NCI-H510A (cell line): ENCODE measurements at regions not wholly inside any gene's neighbourhood (a gene's known extent, or its start where the extent isn't known, plus 50 kb on each side); places are given as distances from the start of the nearest gene placed in this dataset.
"Not testable (repeated sequence)": the region's sequence is repeated elsewhere in the genome, so short reads cannot be mapped to it uniquely, and the experiment has no call there.

Experiments used
- DNase-seq: peaks from one replicate; lab custom pipeline; 2025; lab: John Stamatoyannopoulos, UW

DNA sequence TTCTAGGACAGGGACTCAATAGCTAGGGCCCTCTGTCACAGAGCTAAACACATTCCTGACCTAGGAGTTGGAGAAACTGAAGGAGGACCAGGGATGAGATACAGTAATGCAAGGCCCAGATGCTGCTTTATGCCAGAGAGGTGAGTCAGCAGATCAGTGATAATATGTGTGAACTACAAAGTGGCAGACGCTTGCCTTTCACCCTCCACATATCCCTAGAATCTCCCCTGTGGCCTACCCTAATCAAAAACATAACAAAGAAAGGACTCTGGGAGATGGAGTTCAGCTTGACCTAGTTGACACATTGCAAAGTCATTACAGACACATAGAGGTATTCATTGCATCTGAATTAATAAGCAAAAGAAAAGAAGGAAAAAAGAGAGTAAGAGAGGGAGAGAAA, 417.6 kb upstream of the DYNLRB2 start:
- no peak for DNase-seq

DNA sequence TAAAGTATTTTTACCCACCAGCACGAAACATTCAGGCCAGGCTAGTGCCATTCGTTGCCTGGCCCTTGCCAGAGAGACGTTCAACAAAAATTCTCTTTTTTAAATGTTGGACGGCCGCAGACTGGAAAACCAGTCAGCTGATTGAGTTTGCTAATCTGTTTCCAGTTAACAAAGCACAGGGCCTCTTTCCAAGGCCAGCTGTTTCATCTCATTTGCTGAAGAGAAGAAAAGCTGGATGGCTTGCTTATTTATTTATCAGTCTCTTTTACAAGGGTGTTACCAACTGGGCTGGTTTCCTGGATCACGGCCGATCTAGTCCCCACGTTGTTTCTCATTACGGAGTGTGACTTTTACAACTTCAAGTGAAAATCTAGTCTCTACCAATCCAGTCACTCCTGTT, 418.7 kb upstream of the DYNLRB2 start:
- no peak for DNase-seq

DNA sequence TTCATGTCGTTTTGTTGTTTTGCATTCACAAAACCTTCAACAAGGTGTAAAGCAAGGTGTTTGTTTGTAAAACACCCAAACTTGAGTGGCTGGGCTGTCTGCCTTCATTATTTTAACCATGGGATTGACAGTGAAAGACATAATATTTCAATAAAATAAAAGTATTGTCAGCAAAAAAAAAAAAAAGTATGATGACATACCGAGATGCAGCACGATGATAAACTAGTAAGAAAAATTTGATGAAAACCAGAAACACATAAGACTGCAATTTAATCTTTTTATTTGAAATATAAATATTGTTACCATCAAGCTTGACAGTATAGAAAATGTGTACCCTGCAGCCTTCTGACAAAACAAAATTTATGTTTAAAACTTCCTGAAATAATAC, 419.3 kb upstream of the DYNLRB2 start:
- DNase-seq, result no peak

DNA sequence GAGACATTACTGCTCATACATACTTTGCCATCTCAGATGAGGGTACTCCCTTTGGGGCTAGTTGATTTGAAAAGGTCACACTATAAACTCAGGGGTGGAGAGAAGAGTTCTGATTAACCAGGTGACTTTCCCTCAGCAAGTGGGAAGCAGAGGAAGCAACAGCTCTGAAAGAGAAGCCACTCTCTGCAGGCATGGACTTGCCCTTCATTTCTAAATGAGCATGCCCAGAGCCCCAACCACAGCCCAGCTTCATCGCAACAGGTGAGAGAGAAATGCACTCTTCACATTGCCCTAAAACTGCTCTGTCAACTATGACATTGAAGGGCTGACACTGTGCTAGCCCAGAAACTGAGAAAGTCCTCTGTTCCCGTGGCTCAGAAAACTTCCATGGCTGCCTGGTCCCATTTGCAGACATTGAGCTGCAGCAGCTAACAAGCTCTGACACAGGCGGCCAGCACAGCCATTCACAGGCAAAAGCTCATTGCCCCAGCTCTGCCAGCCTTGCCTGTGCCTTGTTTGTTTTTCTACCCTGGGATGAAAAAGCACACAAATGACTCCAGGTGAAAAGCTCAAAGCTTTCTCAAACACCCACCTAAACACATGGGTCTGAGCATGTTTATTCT, 419.8 kb upstream of the DYNLRB2 start:
- DNase-seq, result no peak

DNA sequence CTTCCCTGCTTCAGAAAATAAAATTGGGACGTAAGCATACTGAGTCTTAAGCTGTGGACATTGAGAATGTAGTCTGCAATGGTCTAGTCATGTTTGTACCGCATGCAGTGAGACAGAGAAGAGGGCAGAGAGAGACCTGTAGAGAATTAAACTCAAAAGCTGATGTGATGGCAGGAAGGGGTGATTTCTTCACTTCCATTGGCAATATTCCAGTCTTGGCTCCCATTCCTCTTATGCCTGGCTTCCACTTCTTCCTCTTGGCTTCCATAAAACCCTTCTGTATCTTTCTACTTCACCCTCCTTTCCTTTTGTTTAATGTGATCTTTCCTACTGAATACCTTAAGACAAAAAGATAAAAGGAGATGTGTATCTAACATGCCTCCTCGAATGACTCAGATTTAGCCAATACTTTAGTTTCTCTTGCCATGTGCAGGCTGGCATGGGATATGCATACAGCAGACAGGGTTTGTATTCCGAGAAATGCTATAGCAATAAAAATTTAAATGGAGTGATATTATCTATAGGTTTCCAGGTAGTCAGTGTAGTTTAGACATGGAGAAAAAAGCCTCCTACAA, 423.1 kb upstream of the DYNLRB2 start:
- DNase-seq, result no peak

DNA sequence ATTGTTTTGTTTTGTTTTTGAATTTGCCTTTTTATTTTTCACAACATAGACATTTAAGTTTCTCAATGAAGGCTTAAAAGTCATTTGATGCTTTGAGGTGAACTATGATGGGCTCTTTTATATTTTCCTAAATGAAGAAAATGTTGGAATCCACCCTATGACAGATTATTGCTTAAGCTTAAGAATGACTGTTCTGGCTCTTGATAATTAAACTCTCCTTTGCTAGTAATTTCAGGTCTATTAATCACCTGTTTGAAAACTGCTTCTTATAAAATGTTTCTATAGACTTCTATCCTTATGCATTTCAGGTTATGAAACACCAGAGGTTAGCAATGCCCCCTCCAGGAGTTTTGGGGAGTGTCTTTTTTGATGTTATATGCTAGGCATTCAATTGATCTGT, 424.1 kb upstream of the DYNLRB2 start:
- no peak for DNase-seq

DNA sequence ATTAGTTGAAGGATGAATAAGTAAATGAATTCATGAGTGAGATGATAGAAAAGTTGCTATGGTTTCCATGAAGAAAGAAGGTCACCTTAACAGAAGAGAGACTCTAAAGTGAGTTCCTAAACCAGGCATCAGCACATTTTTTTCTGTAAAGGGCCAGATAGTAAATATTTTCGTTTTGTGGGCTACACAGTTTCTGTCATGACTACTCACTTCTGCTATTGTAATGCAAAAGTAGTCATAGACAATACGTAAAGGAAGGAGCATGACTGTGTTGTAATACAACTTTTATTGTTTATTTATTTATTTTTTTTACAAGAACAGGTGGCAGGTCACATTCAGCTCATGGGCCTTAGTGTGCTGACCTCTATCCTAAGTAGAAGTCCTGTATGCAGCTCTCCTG, 426.1 kb upstream of the DYNLRB2 start:
- no peak for DNase-seq

DNA sequence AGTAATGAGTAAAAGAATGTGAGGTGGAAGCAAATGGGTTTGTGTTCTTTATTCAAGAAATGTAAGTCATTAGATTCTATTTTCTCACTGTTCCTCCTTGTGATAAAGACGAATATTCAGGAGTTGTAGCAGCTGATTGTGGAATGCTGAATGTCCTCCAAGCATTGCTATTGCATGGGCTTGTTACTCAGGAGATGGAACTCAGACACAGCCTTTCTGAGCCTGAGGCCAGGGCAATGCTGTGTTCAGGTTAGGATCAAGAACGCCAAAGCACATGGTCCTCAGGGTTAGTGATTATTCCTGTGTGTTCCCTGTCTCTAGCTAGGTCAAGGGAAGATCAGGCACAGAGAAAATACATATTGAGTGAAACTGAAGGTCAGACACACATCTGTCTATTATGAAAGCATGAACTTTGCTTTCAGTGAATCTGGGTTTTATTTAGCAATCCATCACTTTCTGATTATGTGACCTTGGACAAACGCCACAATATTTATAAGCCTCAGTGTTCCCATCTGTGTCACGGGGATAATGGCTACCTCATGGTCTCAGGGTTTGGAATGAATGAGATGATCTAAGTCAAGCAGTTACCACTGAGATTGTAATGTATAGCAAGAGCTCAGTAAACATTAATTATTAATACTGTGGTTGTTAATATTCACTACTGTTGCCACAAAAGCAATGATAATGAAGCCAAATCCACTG, 426.8 kb upstream of the DYNLRB2 start:
- no peak for DNase-seq

DNA sequence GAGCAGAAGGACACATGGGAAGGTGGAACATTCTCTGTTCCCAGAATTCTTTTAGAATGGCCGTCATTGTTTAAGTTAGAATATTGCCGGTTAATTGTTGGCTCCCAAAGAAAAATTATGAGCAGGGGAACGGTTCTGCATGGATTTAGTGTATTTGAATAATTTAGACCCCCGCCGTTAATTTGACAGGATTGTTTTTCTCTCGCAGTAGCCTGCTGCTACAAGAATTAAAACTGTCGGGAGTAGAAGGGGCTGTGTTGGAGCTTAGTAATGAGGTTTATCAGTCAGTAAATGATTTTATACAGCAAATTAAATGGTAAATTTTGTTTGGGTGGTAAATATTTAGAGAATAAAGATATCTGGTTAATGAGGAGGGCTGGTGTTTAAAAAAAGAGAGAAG, 431.2 kb upstream of the DYNLRB2 start:
- no peak for DNase-seq

DNA sequence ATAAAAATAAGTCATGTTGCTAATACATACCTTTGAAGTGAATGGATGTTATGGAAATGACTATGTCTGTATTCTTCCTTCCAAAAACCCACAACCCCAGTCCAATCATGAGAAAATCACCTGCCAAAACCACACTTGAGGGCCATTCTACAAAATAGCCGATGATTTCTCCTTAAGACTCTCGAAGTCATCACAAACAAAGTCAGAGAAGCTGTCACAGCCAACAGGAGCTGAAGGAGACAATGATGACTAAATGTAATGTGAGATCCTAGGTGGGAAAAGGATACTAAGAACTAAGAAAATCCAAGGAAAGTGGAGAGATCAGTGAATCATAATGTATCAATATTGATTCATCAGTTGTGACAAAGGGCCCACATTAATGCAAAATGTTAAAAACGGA, 432.9 kb upstream of the DYNLRB2 start:
- DNase-seq, result no peak

DNA sequence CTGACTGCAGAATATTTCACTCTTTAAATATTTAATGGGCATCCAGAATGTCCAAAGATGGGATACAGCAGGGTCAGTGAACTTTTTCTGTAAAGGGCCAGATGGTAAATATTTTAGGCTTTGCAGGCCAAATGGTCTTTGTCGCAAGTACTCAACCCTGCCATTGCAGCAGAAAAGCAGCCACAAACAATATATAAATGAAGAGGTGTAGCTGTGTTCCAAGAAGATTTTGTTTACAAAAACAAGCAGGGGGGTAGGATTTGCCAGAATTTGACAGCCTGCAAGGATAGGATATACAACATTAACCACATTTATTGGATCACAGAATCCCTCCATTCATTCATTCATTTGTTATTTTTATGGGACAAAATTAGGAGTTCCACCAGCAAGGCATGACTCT, 435.0 kb upstream of the DYNLRB2 start:
- no peak for DNase-seq

DNA sequence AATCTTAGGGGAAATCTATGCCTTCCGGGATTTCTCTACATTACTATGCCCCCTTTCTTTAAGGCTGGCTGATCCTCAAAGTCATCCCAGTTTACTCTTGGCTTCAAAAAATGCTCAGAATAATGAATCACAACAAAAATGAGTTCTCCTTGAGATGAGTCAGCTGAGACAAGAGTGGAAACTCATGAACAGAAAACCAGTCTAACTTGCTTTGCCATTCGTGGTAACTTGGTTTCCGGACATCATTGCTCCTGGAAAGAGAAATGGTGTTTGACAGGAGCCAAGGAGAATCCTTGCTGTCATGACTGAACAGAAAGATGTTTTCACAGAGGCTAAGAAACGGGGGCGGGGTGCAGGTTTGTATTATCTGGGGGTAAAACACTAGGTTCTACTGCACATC, 435.6 kb upstream of the DYNLRB2 start:
- no peak for DNase-seq

DNA sequence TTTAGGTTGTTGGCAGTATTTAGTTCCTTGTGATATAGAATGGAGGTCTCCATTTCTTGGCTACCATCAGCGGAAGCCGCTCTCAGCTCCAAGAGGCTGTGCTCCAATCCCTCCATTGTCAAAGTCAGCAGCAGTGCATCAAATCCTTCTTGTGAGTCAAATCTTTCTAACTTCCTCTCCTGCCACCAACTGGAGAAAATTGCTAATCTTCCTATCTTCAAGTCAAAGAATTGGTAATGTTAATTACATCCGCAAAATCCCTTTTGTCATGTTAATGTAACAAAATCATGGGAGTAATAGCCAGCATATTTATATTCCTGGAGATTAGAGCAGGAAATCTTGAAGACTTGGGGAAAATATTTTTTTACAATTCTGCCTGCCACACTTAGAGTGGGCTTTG, 436.4 kb upstream of the DYNLRB2 start:
- no peak for DNase-seq

DNA sequence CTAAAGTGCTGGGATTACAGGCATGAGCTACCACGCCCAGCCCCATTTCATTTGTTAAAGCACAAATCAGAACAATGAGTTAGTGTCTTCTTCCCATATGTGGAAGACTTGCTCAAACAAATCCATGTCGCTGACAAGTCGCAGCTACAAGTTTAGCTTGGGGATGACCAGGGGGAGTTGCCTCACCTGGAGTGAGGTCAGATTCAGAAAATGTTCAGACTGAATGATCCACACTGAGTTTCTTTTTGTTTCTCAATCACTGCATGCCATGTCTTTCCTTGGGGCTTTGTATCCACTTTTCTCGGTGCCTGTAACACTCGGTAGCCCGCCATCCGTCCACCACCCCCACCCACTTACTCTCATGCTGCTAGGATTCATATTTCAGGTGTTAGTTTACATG, 437.3 kb upstream of the DYNLRB2 start:
- no peak for DNase-seq

DNA sequence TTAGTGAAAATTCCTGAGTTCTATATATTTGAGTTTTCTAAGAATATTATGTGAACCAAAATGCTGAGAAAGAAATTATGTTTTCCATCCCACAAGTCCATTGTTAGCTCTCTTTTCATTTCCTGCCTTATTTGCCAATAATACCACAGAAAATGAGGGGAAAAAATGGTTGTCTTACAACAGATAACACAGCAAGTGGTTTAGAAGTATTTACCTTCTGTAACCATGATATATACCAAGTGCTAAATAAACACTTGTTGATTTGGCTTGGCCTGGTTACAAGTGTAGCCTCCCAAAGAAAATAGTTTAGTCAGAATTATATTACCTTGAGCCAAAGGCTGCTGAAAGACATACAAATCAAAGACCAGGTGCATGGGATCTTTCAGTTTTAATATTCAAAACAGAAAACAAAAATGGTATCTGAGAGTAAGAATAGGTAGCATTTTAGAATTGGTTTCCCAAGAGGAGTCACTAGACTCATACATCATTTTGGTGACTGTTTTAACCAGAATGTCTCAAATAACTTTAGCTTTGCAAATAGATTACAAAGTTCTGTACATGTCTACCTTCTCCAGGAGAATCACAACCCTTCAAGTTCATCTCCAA, 439.8 kb upstream of the DYNLRB2 start:
- no peak for DNase-seq

DNA sequence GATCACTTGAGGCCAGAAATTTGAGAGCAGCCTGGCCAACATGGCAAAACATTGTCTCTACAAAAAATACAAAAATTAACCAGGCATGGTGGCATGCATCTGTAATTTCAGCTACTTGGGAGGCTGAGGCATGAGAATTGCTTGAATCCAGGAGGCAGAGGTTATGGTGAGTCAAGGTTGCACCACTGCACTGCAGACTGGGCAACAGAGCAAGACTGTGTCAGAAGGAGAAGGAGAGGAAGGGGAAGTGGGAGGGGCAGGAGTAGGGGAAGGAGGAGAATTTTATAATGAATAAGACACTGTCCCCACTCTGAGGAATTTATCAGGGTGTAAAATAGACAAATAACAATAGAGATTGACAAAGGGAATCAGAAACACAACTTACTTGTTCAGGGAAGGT, 440.6 kb upstream of the DYNLRB2 start:
- no peak for DNase-seq

DNA sequence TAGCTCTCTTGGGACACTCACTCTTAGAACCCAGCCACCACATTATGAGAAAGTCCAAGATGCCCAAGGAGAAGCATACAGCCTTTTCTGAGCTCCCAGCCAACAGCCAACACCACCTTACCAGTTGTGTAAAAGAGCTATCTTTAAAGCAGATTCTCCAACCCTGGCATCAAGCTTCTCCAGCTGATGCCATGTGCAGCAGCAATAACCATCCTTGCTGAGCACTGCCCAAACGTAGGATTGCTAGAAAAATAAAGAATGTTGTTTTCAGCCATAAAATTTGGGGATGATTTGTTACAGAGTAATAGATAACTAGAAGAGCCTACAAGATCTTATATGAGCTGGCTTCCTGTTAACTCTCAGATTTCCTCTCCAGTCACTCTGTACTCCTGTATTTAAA, 443.7 kb upstream of the DYNLRB2 start:
- DNase-seq, result no peak

DNA sequence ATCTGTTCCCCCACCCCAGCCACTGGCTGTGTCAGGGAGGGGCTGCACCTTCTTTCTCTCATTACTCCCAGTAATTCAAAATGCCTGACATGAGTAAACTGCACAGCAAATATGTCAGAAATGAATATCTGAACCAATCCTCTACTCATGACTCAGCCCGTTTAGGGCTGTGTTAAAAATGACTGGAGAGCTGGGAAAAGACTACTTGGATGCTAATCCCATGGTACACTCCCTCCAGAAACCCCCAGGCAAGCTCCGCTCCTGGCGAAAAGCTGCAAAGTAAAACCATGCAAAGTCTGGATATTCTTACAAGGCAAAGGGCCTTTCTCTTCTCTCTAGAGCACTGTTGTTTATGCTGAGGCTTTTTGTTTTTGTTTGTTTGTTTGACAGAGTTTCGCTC, 448.1 kb upstream of the DYNLRB2 start:
- no peak for DNase-seq

DNA sequence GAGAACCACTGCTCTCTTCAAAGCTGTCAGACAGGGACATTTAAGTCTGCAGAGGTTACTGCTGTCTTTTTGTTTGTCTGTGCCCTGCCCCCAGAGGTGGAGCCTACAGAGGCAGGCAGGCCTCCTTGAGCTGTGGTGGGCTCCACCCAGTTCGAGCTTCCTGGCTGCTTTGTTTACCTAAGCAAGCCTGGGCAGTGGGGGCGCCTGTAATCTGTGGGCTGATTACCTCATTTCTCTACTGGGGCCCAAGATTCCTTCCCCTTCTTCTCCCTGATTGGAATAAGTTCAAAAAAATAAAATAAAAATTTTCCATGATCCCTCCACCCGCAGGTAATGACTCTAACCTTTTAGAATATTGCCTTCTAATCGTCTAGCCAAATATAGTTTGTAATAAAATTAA, 449.3 kb upstream of the DYNLRB2 start:
- DNase-seq, result not testable (repeated sequence)

DNA sequence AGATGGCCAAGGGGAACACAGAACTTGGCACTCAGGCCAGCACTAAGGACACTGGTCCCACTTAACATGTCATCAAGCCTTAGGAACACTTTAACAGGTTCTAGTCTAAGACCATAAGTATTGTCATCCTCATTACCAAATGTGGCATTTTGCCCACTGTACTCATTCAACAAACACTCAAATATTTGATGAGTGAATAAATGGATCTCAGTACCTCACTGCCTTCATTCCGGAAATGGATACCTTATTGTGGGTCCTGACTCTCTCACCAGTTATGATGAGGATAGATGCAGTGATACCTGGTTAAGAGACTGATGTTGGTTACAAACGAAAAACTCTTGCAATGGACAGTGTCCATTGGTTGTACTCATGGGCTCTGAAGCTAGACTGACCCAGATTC, 455.2 kb upstream of the DYNLRB2 start:
- DNase-seq, result no peak

DNA sequence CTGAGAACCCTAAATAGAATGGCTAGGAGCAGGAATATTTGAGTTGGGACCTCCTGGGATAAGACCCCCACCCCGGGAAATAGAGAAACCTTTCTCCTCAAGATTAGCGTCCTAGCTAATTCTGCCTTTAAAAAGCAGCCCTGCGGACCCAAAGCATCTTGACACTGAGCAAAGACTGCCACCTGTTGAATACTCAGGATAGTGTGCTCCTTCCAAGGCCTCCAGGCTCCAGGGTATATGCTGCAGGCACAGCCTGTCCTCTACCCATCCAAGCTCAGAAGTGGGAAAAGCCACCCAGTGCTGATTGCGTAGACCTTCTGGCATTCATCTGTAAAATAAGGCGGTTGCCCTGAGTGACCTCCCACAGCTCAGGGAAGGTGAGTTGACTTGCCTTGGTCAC, 456.2 kb upstream of the DYNLRB2 start:
- DNase-seq, result peak; percentile 31

DNA sequence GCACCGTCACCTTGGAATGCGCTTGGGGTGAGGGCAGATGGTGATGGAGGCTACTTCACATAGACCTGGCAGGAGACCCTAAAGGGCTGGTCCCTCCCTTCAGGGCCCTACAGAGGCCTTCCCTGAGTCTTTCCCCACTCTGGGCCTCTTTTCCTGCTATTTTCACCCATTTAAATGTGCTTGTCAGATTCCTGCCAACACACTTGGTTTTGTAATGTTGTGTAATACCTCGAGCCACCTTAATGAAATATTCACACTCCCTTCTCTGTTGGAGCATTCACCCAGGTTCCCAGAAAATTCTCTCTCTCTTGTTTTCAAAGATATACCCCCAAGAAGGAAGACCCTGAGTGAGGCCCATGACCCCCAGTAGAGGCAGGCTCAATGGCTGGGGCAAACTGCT, 456.6 kb upstream of the DYNLRB2 start:
- no peak for DNase-seq

DNA sequence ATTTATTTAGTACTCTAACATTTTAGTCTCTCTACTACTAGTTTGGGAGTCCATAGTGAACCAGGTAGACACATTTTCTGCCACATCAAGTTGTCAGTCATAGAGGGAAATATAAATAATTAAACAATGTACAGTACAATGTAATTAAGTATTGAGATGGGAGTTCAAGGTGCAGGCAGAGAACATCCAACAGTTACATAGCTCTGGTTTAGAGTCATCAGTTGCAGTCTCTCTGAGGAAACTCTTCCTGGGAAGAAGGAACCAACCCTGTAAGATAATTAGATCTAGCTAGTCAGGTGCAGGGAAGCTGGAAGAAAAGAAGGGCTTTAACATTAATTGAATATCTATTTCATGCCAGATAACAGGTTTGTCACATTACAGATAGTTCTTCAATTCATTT, 457.9 kb upstream of the DYNLRB2 start:
- DNase-seq, result no peak

DNA sequence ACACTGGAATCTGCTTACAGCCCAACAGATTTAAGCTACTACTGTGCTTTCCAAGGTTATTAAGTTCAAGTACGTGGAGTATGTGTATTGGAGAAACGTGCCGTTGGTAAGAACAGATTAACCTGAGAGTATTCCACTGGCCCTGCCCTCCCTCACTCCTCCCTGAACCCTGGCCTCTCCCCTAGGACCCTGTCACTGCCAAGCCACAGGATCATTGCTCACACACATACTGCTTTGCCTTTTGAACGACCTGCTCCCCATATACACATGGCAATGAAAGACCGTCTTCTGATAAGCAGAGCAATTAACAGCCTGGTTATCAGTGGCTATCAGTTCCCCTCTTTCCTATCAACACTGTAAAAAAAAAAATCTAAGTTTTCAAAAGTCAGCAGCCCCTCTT, 458.9 kb upstream of the DYNLRB2 start:
- DNase-seq, result no peak
